Epidermal melanocyte (primary cell): ENCODE measurements at regions not wholly inside any gene's neighbourhood (a gene's known extent, or its start where the extent isn't known, plus 50 kb on each side); places are given as distances from the start of the nearest gene placed in this dataset.

Source experiments
- DNase-seq: peaks from one replicate; pipeline ENCODE4 v3.0.0; 2011; ENCODE audit warnings: low spot score; ENCODE audit not compliant: insufficient read length

GRCh38 chr12:124397807-124398577, 103.1 kb downstream of the RFLNA start:
- no peak for DNase-seq

- DNase-seq, result no peak
Measured at GRCh38 chr12:124397399-124397679, 102.4 kb downstream of the RFLNA start.

- DNase-seq, result no peak
Measured at GRCh38 chr12:124396544-124397398, 101.9 kb downstream of the RFLNA start.

GRCh38 chr12:124395986-124396385, 101.1 kb downstream of the RFLNA start:
- no peak for DNase-seq

GRCh38 chr12:124395284-124395752, 100.4 kb downstream of the RFLNA start:
- no peak for DNase-seq

GRCh38 chr12:124394462-124395128, 99.7 kb downstream of the RFLNA start:
- DNase-seq, result no peak

GRCh38 chr12:124393831-124394230, 98.9 kb downstream of the RFLNA start:
- DNase-seq, result no peak

GRCh38 chr12:124393414-124393790, 98.5 kb downstream of the RFLNA start:
- DNase-seq, result no peak

- DNase-seq, result peak; percentile 92
Measured at GRCh38 chr12:124392667-124393413, 97.9 kb downstream of the RFLNA start.

GRCh38 chr12:124392271-124392666, 97.4 kb downstream of the RFLNA start:
- no peak for DNase-seq

GRCh38 chr12:124391340-124392261, 96.7 kb downstream of the RFLNA start:
- no peak for DNase-seq

GRCh38 chr12:124390442-124391097, 95.7 kb downstream of the RFLNA start:
- DNase-seq, result no peak

GRCh38 chr12:124389725-124390441, 95.0 kb downstream of the RFLNA start:
- DNase-seq, result no peak

- DNase-seq, result no peak
Measured at GRCh38 chr12:124389138-124389724, 94.3 kb downstream of the RFLNA start.

GRCh38 chr12:124388679-124389137, 93.8 kb downstream of the RFLNA start:
- peak; percentile 89 for DNase-seq

GRCh38 chr12:124388038-124388671, 93.3 kb downstream of the RFLNA start:
- DNase-seq, result no peak

GRCh38 chr12:124387528-124387911, 92.6 kb downstream of the RFLNA start:
- no peak for DNase-seq
